ENCODE measurements at regions not wholly inside any gene's neighbourhood (a gene's known extent, or its start where the extent isn't known, plus 50 kb on each side); places are given as distances from the start of the nearest gene placed in this dataset.
"Not testable (repeated sequence)": the region's sequence is repeated elsewhere in the genome, so short reads cannot be mapped to it uniquely, and the experiment has no call there.

GRCh38 chr16:85522308-85522841 is 90.7 kb upstream of the GSE1 start:
- DNase-seq (ENCODE audit: low read depth, low spot score), result no peak

- no peak for DNase-seq (ENCODE audit: low read depth, low spot score)
Observed at GRCh38 chr16:85522842-85523601, 90.1 kb upstream of the GSE1 start.

GRCh38 chr16:85523602-85524364 is 89.3 kb upstream of the GSE1 start:
- no peak for DNase-seq (ENCODE audit: low read depth, low spot score)

GRCh38 chr16:85524365-85524629 is 88.8 kb upstream of the GSE1 start:
- no peak for DNase-seq (ENCODE audit: low read depth, low spot score)

GRCh38 chr16:85524630-85525419 is 88.3 kb upstream of the GSE1 start:
- DNase-seq (ENCODE audit: low read depth, low spot score), result no peak

- DNase-seq (ENCODE audit: low read depth, low spot score), result no peak
Observed at GRCh38 chr16:85525420-85526184, 87.5 kb upstream of the GSE1 start.

- DNase-seq (ENCODE audit: low read depth, low spot score), result no peak
Observed at GRCh38 chr16:85526185-85526974, 86.7 kb upstream of the GSE1 start.

GRCh38 chr16:85527042-85527766 is 85.9 kb upstream of the GSE1 start:
- no peak for DNase-seq (ENCODE audit: low read depth, low spot score)

- DNase-seq (ENCODE audit: low read depth, low spot score), result no peak
Observed at GRCh38 chr16:85527767-85528297, 85.3 kb upstream of the GSE1 start.

- no peak for DNase-seq (ENCODE audit: low read depth, low spot score)
Observed at GRCh38 chr16:85528528-85529387, 84.4 kb upstream of the GSE1 start.

- DNase-seq (ENCODE audit: low read depth, low spot score), result no peak
Observed at GRCh38 chr16:85529489-85530369, 83.4 kb upstream of the GSE1 start.

GRCh38 chr16:85530370-85530739 is 82.8 kb upstream of the GSE1 start:
- DNase-seq (ENCODE audit: low read depth, low spot score), result no peak

GRCh38 chr16:85531516-85531915 is 81.6 kb upstream of the GSE1 start:
- DNase-seq (ENCODE audit: low read depth, low spot score), result no peak

GRCh38 chr16:85532147-85532546 is 81.0 kb upstream of the GSE1 start:
- no peak for DNase-seq (ENCODE audit: low read depth, low spot score)

- DNase-seq (ENCODE audit: low read depth, low spot score), result not testable (repeated sequence)
Observed at GRCh38 chr16:85533593-85533992, 79.5 kb upstream of the GSE1 start.

GRCh38 chr16:85534536-85535351 is 78.4 kb upstream of the GSE1 start:
- DNase-seq (ENCODE audit: low read depth, low spot score), result no peak
